GM21737 (cell line): ENCODE measurements at regions not wholly inside any gene's neighbourhood (a gene's known extent, or its start where the extent isn't known, plus 50 kb on each side); places are given as distances from the start of the nearest gene placed in this dataset.
"Not testable (repeated sequence)": the region's sequence is repeated elsewhere in the genome, so short reads cannot be mapped to it uniquely, and the experiment has no call there.

ENCODE experiments used
- ATAC-seq: cut with Tn5 transposase; IDR thresholded peaks from one replicate; pipeline ENCODE4 v1.9.1; 2021; ENCODE audit warnings: mild to moderate bottlenecking, moderate library complexity; ENCODE audit not compliant: unreplicated experiment

DNA sequence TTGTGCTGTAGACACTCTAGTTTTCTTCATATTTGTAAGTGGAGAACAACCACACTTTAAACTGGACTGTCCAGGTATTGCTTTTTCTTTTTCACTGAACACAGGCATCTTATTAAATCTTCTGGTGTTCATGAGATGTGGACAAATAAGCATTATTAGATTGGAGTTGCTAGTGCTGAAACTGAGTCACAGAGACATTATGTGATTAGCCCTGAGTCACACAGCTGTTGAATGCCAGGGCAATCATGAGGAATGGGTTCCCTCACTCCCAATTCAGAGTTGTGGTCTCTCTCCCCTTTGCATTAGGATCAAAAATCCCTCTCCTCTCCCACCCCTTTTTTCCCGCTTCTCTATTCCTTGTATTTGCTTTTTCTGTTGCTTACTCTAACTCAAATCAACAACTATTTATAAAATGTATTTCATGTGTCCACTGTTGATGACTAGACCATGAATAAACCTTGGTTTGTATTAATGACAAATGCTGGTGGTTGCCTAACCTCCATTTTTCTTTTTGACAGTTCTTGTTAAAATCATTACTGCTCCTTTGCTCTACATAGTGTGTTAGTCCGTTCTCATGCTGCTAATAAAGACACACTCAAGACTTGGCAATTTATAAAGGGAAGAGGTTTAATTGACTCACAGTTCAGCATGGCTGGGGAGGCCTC is 738.2 kb downstream of the BRINP1 start:
- ATAC-seq: no peak

DNA sequence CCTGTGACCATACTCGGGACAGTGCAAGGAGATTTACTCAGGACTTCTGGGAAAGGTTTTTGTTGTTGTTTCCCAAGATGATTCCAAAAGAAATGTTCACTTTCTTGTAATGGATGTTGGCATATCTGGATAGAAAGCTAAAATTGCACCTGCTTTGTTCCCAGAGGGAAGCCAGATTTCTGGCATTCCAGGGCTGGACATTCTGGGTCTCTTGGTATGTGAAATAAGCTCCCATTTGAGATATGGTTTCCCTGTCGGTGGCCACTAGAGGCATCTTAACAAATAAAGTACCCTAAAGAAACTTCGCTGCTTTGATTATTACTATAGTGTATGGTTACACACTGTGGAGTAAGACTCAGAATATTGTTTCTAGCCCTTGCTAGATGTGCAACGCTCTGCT is 737.3 kb downstream of the BRINP1 start:
- no peak for ATAC-seq

DNA sequence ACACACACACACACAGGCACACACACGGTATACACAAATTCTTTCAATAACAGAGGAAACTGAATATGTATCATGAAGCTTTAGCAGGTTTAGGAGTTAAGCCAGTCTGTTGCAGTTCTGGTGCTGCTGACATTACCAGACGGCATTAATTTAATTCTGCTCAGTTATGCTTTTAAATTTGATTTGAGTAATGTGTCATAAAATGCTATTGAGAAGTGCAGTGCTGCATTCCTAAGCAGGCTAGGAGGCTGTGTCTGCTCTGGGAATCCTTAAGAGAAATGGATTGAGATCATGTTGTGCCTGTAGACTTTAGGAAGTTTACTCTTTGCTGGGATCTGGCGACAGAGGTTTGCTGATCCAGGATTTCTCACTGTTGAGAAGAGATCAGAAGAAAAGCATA is 733.8 kb downstream of the BRINP1 start:
- no peak for ATAC-seq

DNA sequence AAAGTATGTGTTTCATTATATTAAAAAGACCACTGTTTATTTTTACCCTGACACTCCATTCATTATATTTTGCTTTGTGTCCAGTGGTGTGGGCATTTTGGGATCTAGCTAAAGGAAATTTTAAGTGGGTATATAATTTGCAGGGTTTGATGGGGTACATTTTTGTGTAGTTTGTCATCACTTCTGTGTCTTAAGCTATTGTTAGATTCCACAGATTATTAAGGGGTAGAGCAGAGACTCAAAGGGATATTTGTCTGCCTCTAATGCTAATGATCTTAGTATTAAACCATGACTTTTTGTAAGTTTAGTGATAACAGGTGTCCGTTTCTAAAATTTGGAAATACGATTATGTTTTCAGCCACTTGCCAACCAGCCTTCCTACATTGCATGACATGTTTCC is 731.6 kb downstream of the BRINP1 start:
- no peak for ATAC-seq

DNA sequence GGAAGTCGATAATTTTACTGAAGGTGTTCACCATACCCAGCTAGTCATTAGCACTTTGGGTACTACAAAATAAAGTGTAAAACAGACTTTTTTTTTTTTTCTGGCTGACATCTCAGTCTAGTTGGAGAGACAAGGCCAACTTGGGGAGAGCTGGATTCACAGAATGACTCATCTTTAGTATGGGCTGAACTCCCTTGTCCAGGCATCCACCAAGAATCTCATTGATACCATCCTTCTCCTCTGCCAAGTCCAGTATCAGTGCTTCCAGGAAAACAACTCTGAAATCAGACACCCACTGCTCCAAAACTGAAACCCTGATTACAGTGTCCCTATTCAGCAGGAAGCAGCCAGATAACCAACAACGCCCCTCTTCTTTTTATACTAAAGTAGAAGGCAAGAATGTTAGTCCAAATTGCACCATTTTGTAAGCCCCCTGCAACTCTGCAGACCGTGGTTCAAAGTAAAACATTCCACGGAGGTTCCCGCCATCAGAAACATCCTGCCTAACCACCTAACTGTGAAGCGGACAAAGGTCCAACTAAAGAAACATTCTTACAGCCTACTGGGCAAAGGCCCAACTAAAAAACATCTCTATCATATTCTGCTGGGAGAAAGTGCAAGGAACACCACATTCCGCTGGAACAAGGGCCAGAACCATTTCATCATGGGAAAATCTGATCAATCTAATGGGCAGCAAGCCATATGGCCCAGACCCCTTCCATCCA is 728.2 kb downstream of the BRINP1 start:
- no peak for ATAC-seq

DNA sequence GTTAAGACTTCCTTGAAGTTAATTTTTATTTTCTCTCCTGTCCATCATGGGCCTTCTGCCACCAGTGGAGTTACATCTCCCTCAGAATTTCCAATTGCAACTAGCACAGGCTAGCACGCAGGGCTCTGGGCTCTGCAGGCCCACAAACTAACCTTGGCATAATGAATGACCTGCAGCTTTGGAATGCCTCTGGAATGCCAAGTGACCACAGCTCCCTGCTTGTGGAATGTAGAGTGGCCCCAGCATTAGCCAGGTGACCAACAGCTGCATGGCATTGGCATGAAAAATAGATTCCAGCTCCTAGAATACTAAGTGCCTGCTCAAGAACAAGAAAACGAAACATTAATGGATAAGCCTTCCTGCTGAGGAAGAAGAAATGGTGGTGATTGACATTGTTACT is 726.1 kb downstream of the BRINP1 start:
- no peak for ATAC-seq

DNA sequence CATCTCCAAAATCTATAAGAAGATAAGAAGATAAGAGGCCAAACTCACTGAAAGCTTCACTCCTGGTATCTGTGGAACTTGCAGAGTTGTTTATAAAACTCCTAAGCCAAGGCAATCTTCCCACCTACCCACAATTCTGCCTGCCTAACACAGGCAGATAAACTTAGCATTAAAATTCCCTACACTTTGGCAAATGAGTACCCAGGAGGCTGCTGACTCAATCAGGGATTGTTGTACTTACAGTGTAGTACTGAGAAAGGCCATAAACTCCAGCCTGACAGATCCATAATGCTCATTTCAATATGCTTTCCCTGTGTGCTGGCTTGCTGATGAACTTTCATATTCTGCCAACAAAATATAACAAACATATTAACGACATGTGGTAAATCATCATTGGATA is 725.2 kb downstream of the BRINP1 start:
- no peak for ATAC-seq

DNA sequence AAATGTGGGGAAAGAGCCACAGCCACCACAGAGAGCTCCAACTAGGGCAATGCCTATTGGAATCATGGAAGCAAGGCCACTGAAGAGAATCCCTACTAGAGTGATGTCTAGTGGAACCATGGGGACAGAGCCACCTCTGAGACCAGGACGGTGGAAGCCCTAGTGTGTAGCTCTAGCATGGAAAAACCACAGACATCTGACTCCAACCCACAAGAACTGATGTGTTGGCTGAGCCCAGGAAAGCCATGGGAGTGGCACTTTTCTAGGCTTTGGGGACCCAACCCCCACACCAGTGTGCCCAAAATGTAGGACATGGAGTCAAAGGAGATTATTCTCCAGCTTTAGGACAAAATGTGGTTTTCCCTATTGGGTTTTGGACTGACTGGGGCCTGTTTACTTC is 721.9 kb downstream of the BRINP1 start:
- ATAC-seq: no peak

DNA sequence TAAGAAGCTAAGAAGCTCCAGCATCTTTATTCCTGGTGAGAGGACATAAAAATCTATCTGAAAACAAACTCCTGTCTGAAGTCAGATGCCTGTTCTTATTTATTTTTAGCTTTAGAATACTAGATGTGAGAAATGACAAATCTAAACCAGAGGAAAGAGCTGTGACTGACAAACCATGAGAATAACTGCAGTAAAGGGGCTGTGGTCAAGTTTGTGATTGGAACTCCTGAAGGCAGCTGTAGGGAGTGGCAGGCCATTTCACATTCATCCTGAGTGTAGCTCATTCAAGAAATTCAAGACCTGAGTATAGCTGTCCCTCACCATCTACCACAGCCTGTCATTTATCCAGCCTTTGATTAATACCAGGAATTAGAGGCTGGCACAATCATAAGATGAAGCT is 718.8 kb downstream of the BRINP1 start:
- no peak for ATAC-seq

DNA sequence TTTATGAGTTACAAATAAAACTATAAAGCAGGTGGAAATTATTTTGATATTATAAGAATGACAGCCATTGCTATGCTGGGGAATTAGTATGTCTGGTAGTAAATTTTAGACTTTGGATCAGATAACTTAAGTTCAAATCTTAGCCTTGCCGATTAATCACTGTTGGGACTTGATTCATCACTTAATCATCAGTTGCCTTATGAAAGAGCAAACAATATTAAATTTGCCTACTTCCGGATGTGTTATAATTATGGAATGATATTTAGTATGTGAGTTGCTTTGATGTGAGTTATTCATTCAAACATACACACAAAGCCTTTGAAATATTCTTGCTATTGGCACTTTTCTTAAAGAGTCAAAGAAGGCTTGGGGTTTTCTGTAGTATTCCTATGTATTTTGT is 717.7 kb downstream of the BRINP1 start:
- no peak for ATAC-seq

DNA sequence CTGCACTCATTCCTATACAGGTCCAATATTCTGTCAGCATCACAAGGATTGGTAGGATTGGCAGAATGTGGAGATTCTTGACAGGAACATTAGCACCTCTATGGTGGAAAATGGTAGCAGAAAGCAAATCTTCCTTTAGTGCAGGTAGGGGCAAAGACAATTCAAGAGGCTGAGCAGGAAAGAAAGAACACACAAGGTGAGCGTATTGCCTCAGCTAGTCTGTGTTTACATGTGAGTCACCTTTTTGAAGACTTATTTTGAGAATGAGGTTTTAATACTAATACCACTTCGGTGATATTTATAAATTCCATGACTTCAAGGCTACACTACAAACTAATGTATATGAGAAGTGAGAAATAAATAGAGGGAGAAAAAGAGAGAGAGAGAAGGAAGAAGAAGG is 717.0 kb downstream of the BRINP1 start:
- ATAC-seq: no peak

DNA sequence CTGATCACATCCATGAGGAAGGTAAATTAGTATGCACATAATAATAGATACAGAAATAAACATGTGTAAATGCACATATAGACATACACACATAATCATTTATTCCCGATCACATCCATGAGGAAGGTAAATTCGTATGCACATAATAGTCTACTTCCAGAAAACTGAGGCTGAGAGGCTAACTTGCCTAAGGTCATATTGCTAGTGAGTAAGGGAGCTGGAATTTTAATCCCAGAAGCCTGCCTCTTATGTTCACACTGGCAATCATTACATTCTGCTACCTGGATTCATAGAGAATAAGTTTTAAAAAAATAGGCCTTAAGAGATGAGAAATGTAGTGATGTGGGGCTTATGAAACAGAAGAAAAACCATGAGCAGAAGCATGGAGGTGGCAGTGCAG is 716.3 kb downstream of the BRINP1 start:
- no peak for ATAC-seq

DNA sequence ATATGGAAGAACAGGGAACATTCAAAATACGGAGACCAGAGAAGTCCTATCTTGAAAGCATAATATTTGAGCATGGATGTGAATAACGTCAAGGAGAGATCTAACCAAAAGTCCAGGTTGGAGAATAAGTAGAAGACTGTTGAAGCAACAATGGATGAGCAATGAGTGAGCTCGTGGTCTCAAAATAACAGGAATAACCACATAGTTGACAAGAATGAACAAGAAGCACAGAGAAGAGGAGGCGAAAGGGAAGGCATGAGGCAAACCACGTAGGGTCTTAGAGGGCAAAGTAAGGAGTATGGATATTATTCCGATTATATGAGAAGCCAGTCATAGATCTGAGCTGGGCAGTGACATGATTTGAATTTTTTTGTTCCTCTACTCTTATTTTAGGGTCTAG is 710.2 kb downstream of the BRINP1 start:
- ATAC-seq: no peak

DNA sequence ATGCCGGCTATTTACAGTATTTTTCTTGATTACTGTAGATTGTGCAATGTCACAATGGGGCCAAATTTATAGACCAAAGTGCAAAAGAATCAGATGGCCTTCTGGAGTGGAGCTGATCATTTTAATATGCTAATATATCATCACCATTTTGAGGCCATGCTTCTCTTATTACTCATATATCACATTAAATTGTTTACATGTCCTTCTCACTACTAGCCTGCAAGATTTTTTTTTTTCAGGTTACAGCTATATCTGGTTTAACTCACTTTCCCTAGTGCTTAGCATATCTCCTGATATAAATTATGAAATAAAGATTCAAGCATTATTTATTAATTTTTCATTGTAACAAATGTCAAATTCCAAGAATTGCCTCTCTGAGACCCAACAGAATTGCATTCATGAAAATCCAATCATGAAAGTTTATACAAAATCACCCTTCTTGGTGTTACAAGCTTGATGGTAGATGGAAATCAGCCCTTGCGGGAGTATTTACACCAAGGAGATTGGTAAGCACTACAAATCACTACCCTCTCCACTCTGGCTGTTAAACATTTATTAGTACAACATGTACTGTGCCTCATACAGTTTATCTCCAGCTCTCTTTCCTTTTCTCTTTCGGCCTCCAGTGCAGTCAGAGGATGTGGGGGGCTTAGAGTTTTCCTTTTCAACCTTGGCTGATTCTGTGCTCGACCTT is 703.9 kb downstream of the BRINP1 start:
- ATAC-seq: no peak

DNA sequence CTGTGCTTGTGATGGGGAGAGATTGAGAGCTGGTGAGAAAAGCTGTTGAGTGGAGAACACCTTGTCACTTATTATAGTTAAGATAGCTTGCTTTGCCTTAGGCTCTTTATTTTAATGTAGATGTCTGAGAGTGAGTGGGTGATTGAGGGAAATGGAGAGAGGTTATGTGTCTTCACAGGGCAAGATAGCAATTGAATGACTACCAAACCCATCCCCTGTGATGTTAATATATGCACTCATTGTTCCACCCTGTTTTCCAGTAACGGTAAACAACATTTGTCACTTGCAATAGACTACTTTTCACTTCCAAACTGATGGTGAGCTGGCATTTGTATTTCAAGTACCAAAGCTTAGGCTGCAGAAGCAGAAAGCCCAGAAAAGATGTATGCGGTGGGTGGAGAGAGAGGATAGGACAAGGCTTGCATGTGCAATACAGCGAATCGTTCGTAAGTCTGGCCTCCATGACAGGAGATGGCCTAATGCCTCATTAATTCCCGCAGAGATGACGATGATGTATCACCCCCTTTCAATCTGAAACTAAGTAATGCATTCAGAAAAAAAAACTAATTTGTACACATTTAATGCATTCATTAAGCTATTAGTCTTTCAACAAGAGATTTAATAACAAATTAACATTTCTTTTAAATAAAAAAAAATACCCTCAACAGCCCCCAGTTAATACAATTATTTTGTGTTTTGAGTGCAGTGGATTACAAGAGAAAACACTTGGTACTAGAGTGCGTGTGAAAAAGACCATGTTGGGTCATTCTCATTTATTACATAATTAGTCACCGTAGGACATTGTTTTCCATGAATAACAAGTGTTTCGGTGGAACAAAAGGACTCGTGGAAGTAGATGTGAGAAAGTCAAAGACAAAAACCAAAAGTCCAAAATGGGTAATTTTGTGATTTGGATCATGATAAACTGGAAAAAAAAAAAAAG is 699.0 kb downstream of the BRINP1 start:
- no peak for ATAC-seq

DNA sequence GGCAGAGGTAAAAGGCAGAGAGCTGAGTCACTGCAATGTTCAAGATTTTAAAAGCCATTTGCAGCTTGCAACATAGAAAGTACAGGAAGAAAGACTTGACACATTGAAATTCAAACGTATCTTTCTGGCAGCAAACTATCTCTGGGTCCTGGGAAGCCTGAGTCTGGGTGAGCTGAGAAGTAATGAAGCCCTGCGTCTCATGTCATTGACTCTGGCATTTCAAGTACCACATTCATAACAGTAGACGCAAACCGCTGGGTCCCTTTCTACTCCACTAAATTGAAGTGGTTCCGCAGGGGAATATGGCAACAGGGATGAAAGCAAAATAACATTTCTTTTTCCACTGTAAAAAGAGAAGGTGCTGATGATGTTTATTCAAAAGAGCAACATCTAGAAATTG is 694.3 kb downstream of the BRINP1 start:
- ATAC-seq: no peak

DNA sequence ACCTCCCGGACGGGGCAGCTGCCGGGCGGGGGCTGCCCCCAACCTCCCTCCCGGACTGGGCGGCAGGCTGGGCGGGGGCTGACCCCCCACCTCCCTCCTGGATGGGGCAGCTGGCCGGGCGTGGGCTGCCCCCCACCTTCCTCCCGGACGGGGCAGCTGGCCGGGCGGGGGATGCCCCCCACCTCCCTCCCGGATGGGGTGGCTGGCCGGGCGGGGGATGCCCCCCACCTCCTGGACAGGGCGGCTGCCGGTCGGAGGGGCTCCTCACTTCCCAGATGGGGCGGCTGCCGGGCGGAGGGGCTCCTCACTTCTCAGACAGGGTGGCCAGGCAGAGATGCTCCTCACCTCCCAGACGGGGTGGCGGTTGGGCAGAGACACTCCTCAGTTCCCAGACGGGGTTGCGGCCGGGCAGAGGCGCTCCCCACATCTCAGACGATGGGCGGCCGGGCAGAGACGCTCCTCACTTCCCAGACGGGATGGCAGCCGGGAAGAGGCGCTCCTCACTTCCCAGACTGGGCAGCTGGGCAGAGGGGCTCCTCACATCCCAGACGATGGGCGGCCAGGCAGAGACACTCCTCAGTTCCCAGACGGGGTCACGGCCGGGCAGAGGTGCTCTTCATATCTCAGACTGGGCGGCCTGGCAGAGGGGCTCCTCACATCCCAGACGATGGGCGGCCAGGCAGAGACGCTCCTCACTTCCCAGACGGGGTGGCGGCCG is 691.1 kb downstream of the BRINP1 start:
- ATAC-seq: not testable (repeated sequence)

DNA sequence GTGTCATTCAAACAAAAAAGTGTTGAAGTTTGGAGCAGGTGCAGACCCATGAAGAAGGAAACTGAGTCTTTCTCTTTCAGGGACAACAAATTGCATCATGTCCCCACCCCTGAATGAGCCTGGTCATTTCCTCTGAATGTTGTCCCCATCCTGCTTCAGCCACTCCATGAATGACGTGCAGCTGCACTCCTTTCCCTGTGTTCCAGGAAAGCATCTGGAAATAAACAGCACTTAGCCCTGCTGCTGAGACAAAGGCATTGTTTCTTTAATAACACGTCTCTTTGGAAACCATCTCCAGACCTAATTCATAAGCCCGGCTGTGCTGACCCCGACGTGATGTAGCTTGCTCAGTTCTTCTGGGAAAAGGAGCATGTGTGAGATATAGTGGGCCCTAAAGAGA is 682.3 kb downstream of the BRINP1 start:
- no peak for ATAC-seq

DNA sequence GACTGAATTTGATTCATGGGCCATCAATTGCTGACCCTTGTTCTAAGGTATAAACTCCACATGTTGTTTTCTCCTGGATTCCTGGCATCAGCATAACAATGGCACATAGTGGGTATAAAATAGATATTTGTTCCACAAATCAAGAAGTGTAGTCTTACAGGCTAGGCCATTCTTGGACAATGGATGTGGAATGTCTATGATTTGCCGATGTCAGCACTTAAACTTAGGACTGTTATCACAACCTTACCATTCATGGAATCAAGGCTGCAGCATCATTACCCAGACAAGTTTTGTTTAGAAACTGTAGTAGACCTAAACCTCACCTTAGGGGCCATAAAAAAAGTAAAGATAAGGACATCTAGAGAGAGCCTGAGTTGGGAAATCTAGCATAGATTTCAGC is 680.0 kb downstream of the BRINP1 start:
- ATAC-seq: no peak

DNA sequence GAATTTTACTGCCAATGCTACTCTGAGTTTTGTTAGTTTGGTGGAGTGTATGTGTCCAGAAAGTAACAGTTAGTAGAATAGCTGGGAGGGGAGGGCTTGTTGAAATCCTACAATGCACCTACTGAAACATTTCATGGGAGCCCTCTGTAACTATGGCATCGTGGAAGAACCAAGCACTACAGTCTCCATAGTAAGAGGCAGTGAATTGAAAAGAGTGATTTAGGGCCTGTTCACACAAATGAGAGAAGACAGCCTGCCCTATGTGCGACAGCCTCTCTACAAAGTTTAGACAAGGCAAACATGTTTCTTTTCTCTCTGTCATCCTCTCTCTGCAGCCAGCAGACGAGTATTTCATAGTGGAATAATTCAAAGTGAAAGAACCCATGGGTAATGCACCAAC is 676.6 kb downstream of the BRINP1 start:
- no peak for ATAC-seq

DNA sequence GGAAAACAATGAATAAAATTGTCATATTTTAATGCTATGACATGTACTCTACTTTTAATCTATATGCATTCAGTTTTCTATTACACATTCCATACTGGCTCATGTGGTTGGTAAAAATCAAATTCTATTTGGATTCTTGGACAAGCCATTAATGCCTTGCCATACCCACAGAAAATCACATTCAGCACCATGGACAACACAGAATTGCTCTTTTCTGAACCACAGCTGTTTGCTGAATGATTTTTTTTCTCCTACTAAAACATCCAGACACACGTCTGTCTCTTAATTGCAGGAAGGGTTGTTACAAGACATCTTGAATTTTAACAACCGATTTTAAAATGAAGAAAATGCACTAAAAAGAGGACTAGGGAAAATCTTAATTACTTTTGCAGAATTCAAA is 675.6 kb downstream of the BRINP1 start:
- ATAC-seq: no peak
